GM23248 (cell line): ENCODE measurements at regions not wholly inside any gene's neighbourhood (a gene's known extent, or its start where the extent isn't known, plus 50 kb on each side); places are given as distances from the start of the nearest gene placed in this dataset.

Experiments
- EZH2 ChIP-seq: fragments of 200-600 bp; sonication (generic); IDR thresholded peaks from 2 replicates; pipeline ENCODE4 v1.6.1; 2018; ENCODE audit warnings: antibody characterized with exemption, mild to moderate bottlenecking; ENCODE audit not compliant: insufficient read depth, poor library complexity, severe bottlenecking
- EZH2phosphoT487 ChIP-seq: fragments of 200-600 bp; sonication (generic); IDR thresholded peaks from 2 replicates; pipeline ENCODE4 v1.6.1; 2018; ENCODE audit warnings: antibody characterized with exemption, moderate library complexity, mild to moderate bottlenecking, low read depth; ENCODE audit not compliant: insufficient read depth

- no peak for TF ChIP-seq EZH2
- no peak for TF ChIP-seq EZH2phosphoT487
Measured at GRCh38 chr19:28820289-28820688, 392.7 kb downstream of the UQCRFS1 start.
